ENCODE measurements at regions not wholly inside any gene's neighbourhood (a gene's known extent, or its start where the extent isn't known, plus 50 kb on each side); places are given as distances from the start of the nearest gene placed in this dataset.

DNA sequence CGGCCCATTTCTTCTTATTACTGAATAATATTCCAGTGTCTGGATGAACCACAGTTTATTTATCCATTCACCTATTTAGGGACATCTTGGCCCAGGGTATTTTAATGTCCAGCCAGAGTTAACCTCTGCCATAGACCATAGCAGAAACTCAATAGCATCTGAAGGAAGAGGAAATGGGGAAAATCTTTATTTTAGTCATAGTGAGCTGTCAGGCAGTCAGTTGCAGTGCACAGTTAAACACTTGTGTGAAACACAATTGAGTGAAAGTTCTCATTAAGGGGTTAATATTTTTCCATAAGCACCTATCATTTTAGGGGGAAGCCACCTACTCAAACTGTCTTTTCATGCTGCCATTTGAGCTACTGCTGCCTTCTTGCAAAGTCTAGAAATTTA is 197.3 kb upstream of the PPFIA2 start:
- DNase-seq (no peak), ATAC-seq (ENCODE audit: low read depth in 2 of 2) (no peak)
- Mint-ChIP-seq H3K27ac (no peak overlapping the region), H3K4me3 (no peak overlapping the region), H3K9me3 (no peaks in the 10 kb centered on the region), H3K36me3 (no peaks in the 10 kb centered on the region), H3K27me3 (no peaks in the 10 kb centered on the region), H3K4me1 (no peaks in the 10 kb centered on the region)

- no peaks in the 10 kb centered on the region for H3K36me3 Mint-ChIP-seq
- no peak for ATAC-seq (ENCODE audit: low read depth in 2 of 2)
- no peaks in the 10 kb centered on the region for H3K4me1 Mint-ChIP-seq
- H3K27me3 Mint-ChIP-seq, result no peaks in the 10 kb centered on the region
- no peak overlapping the region for H3K27ac Mint-ChIP-seq
- H3K9me3 Mint-ChIP-seq, result peaks cover 0 to 4% (median 0%) of the 10 kb centered on the region in 7 donors
- H3K4me3 Mint-ChIP-seq, result no peak overlapping the region
- no peak for DNase-seq
Measured at GRCh38 chr12:81953541-81953940, 194.4 kb upstream of the PPFIA2 start.

DNA sequence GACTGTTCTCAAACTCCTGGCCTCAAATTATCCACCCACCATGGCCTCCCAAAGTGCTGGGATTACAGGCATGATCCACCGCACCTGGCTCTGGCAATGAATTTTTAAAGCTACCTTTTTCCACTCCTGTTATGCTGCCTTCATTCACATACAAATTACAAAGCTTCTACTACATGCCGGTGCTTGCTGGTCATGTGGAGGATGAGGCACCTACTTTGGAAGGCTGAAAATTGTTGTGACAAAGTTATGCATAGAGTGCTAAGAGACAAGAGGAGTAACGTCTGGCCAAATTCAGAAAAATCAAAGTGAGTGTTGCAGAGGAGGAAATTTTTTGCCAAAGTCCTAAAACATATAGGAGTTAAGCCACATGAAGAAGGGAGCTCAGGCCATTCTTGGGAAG is 191.7 kb upstream of the PPFIA2 start:
- Mint-ChIP-seq H3K9me3 (peaks cover 0 to 4% (median 0%) of the 10 kb centered on the region in 7 donors), H3K4me1 (no peaks in the 10 kb centered on the region), H3K27ac (no peak overlapping the region), H3K4me3 (no peak overlapping the region), H3K36me3 (no peaks in the 10 kb centered on the region), H3K27me3 (no peaks in the 10 kb centered on the region)
- ATAC-seq (ENCODE audit: low read depth in 2 of 2) (no peak), DNase-seq (no peak)

- no peaks in the 10 kb centered on the region for H3K27me3 Mint-ChIP-seq
- no peak overlapping the region for H3K27ac Mint-ChIP-seq
- no peaks in the 10 kb centered on the region for H3K36me3 Mint-ChIP-seq
- no peaks in the 10 kb centered on the region for H3K4me1 Mint-ChIP-seq
- H3K4me3 Mint-ChIP-seq, result no peak overlapping the region
- H3K9me3 Mint-ChIP-seq, result peaks cover 0 to 4% (median 0%) of the 10 kb centered on the region in 7 donors
- no peak for DNase-seq
- no peak for ATAC-seq (ENCODE audit: low read depth in 2 of 2)
Measured at GRCh38 chr12:81949841-81950308, 190.7 kb upstream of the PPFIA2 start.

DNA sequence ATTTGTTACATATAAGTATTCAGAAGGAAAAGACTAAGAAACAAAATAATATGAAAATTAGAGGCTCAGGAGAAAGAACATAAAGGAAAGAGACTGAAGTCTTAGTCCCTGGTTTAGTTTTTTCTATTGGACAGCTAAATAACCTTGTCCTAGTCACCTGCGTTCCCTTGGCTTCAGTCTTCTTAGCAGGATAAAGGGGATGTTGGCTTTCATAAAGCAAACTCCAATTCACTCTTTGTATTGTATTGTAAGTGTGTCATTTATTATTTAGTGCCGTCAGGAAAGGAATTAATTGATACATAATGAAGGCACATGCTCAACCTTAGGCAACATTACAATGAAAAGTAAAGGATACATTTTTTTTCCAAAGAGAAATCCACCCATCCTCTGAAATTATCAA is 190.3 kb upstream of the PPFIA2 start:
- no peaks in the 10 kb centered on the region for H3K4me1 Mint-ChIP-seq
- H3K4me3 Mint-ChIP-seq, result no peak overlapping the region
- H3K9me3 Mint-ChIP-seq, result peaks cover 0 to 4% (median 0%) of the 10 kb centered on the region in 7 donors
- no peak for DNase-seq
- no peak overlapping the region for H3K27ac Mint-ChIP-seq
- no peaks in the 10 kb centered on the region for H3K36me3 Mint-ChIP-seq
- no peak for ATAC-seq (ENCODE audit: low read depth in 2 of 2)
- no peaks in the 10 kb centered on the region for H3K27me3 Mint-ChIP-seq

DNA sequence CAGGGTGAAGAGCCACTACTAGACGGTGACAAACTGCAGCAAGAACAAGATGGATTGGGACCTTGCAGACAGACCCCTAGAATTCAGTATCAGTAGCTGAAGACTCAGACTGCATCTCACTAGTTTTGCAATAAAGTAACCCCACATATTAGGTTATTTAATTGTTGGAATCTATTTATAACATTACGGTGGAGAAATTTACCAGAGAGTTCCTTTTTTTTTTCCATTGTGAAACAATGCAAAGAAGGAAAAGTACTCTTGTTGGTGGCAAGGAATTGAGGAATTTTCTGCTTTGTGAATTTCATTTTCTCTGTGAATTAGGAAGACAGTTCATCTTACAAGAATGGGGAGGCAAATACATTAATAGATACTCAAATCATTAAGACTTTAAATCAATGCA is 185.7 kb upstream of the PPFIA2 start:
- Mint-ChIP-seq H3K4me1 (no peaks in the 10 kb centered on the region), H3K9me3 (peaks cover 0 to 4% (median 0%) of the 10 kb centered on the region in 7 donors), H3K4me3 (no peak overlapping the region), H3K27me3 (no peaks in the 10 kb centered on the region), H3K36me3 (no peaks in the 10 kb centered on the region), H3K27ac (no peak overlapping the region)
- ATAC-seq (ENCODE audit: low read depth in 2 of 2) (no peak), DNase-seq (no peak)

GRCh38 chr12:81942594-81942993 is 183.4 kb upstream of the PPFIA2 start:
- Mint-ChIP-seq H3K36me3 (no peaks in the 10 kb centered on the region), H3K4me1 (no peaks in the 10 kb centered on the region), H3K9me3 (peaks cover 0 to 5% (median 0%) of the 10 kb centered on the region in 7 donors), H3K4me3 (no peak overlapping the region), H3K27ac (no peak overlapping the region), H3K27me3 (no peaks in the 10 kb centered on the region)
- no peak for ATAC-seq (ENCODE audit: low read depth in 2 of 2)
- DNase-seq, result no peak

DNA sequence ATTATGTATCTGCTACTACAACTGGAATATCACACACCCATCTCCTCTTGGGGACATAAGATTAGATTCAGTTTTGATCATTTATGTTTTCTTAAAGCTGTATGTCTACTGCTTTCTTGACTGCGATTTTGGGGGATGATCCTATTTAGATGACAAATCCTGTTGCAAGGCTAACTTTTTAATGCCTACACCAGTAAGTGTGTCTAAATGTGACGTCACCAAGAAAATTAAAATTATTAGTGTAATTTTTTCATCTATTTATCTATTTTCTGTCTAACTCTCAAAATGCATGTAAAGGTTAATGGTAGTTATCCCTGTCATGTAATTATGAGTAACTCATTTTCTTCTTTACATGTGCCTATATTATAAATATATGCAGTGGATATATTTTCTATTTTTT is 170.9 kb upstream of the PPFIA2 start:
- no peak overlapping the region for H3K4me3 Mint-ChIP-seq
- H3K9me3 Mint-ChIP-seq, result peaks cover 0 to 4% (median 0%) of the 10 kb centered on the region in 7 donors
- H3K4me1 Mint-ChIP-seq, result no peaks in the 10 kb centered on the region
- ATAC-seq (ENCODE audit: low read depth in 2 of 2) (no peak), DNase-seq (no peak)
- H3K27ac Mint-ChIP-seq, result no peak overlapping the region
- no peaks in the 10 kb centered on the region for H3K36me3 Mint-ChIP-seq
- H3K27me3 Mint-ChIP-seq, result no peaks in the 10 kb centered on the region

GRCh38 chr12:81896771-81897170 is 137.6 kb upstream of the PPFIA2 start:
- Mint-ChIP-seq H3K27ac (no peak overlapping the region), H3K4me3 (no peak overlapping the region), H3K4me1 (no peaks in the 10 kb centered on the region), H3K36me3 (peaks cover 5 to 8% of the 10 kb centered on the region in 2 donors), H3K27me3 (no peaks in the 10 kb centered on the region), H3K9me3 (peaks cover 11 to 51% (median 24%) of the 10 kb centered on the region in 7 donors)
- ATAC-seq (ENCODE audit: low read depth in 2 of 2), result no peak
- no peak for DNase-seq

GRCh38 chr12:81888961-81889360 is 129.8 kb upstream of the PPFIA2 start:
- Mint-ChIP-seq H3K9me3 (peaks cover 0 to 11% (median 6%) of the 10 kb centered on the region in 7 donors), H3K4me3 (no peak overlapping the region), H3K27ac (no peak overlapping the region), H3K27me3 (no peaks in the 10 kb centered on the region), H3K36me3 (no peaks in the 10 kb centered on the region), H3K4me1 (no peaks in the 10 kb centered on the region)
- ATAC-seq (ENCODE audit: low read depth in 2 of 2), result no peak
- no peak for DNase-seq

GRCh38 chr12:81888106-81888740 is 129.1 kb upstream of the PPFIA2 start:
- H3K4me1 Mint-ChIP-seq, result no peaks in the 10 kb centered on the region
- ATAC-seq (ENCODE audit: low read depth in 2 of 2), result no peak

DNA sequence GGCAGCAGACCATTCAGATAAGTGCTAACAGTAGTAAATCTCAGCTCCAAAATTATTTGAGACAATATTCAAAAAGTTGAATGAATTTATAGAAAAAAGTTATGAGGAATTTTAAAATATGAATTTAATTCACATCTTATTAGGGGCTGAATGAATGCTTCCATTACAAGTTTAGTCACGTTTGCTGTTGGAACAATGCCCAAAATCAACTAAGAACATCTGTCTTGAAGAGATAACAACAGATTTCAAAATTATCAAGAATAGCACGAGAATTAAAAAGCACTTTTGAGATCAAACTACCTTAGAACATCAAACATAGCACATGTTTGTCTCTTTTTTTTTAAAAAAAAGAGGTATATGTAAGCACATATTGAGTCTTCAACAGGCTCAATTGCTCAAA is 115.4 kb upstream of the PPFIA2 start:
- Mint-ChIP-seq H3K27me3 (no peaks in the 10 kb centered on the region), H3K4me1 (no peaks in the 10 kb centered on the region), H3K36me3 (no peaks in the 10 kb centered on the region), H3K9me3 (peaks cover 0 to 5% (median 0%) of the 10 kb centered on the region in 7 donors), H3K4me3 (no peak overlapping the region), H3K27ac (no peak overlapping the region)
- no peak for DNase-seq
- ATAC-seq (ENCODE audit: low read depth in 2 of 2), result no peak

More at GRCh38 chr12:81888106-81888740, 129.1 kb upstream of the PPFIA2 start:
- Mint-ChIP-seq H3K27me3 (no peaks in the 10 kb centered on the region), H3K9me3 (peaks cover 0 to 11% (median 6%) of the 10 kb centered on the region in 7 donors), H3K27ac (no peak overlapping the region), H3K36me3 (no peaks in the 10 kb centered on the region), H3K4me3 (no peak overlapping the region)
- no peak for DNase-seq

DNA sequence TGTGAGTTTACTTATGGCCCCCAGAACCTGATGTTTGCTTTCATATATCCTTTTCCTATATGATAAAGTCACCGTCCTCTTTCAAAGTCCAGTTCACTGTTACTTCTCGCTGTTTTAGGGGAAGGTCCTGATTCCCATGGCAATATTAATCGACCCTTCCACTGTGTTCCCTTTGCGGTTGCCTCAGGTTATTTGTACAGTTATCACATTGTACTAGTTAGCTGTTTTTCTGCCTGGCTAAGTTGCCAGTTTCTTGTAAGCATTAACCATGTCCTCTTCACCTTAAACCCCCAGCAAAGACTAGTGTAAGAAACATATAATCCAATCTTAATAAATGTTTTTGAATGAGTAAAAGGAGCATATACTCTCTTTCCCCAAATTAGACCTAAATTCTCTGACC is 115.0 kb upstream of the PPFIA2 start:
- Mint-ChIP-seq H3K4me1 (no peaks in the 10 kb centered on the region), H3K4me3 (no peak overlapping the region), H3K27ac (no peak overlapping the region), H3K36me3 (no peaks in the 10 kb centered on the region), H3K27me3 (no peaks in the 10 kb centered on the region), H3K9me3 (peaks cover 0 to 5% (median 0%) of the 10 kb centered on the region in 7 donors)
- no peak for DNase-seq
- no peak for ATAC-seq (ENCODE audit: low read depth in 2 of 2)

DNA sequence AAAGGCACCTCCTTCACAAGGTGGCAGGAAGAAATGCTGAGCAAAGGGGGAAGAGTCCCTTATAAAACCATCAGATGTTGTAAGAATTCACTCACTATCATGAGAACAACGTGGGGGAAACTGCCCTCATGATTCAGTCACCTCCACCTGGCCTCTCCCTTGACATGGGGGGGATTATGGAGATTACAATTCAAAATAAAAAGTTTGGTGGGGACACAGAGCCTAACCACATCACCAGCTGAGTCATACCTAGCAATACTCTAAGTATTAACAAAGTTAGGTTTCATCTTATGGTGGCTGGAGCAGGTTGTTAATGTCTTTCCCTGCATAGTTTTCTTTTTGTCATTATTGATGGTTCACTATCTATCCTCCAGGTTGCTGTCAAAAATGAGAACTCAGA is 113.2 kb upstream of the PPFIA2 start:
- no peaks in the 10 kb centered on the region for H3K4me1 Mint-ChIP-seq
- no peaks in the 10 kb centered on the region for H3K36me3 Mint-ChIP-seq
- H3K27ac Mint-ChIP-seq, result no peak overlapping the region
- ATAC-seq (ENCODE audit: low read depth in 2 of 2) (no peak), DNase-seq (no peak)
- peaks cover 0 to 5% (median 0%) of the 10 kb centered on the region in 7 donors for H3K9me3 Mint-ChIP-seq
- no peaks in the 10 kb centered on the region for H3K27me3 Mint-ChIP-seq
- H3K4me3 Mint-ChIP-seq, result no peak overlapping the region

DNA sequence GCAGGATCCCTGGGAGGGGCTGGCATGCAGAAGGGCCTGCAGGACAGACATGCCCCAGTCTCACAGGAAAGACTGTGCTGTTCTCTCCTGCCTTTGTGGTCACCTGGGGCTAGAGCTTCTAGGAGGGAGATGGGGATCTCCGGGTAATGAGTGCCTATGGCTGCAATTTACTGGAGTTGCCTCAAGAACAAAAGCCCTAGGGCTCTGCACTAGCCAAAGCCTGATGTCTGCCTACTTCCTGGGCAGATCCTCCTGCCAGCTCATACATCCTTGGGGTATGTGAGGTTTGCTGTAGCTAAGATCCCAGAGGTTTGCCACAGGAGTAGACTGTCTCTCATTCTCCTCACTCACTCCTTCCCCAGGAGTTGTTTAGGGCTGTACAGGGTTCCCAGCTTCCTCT is 106.9 kb upstream of the PPFIA2 start:
- Mint-ChIP-seq H3K4me1 (no peaks in the 10 kb centered on the region), H3K27ac (no peak overlapping the region), H3K9me3 (peaks cover 0 to 2% (median 0%) of the 10 kb centered on the region in 7 donors), H3K4me3 (no peak overlapping the region), H3K36me3 (no peaks in the 10 kb centered on the region), H3K27me3 (no peaks in the 10 kb centered on the region)
- DNase-seq (no peak), ATAC-seq (ENCODE audit: low read depth in 2 of 2) (no peak)

Data from naive B cell (primary cell).